Sciatic nerve (tissue), 2 donors: ENCODE measurements at regions not wholly inside any gene's neighbourhood (a gene's known extent, or its start where the extent isn't known, plus 50 kb on each side); places are given as distances from the start of the nearest gene placed in this dataset.
"Not testable (repeated sequence)": the region's sequence is repeated elsewhere in the genome, so short reads cannot be mapped to it uniquely, and the experiment has no call there.

ENCODE experiments used
- ATAC-seq: fragments of 200-7000 bp; cut with Tn5 transposase; one replicate; pipeline ENCODE4 v1.9.1; 2020; ENCODE audit warnings: mild to moderate bottlenecking, moderate library complexity
- DNase-seq: peaks from one replicate; pipeline ENCODE4 v3.0.0-alpha.2; 2020; ENCODE audit warnings: low spot score
- intact Hi-C: fragments of 100-400 bp; cut with DNase I; formaldehyde crosslinking; loops from one replicate; pipeline ENCODE4 v1.14.2; 2022
- donor health status: DM: no; HTN: no; CAD: no.
- donor health status: DM: no; HTN: no; CAD: no.

GRCh38 chr13:86906127-86906874, 764.9 kb upstream of the SLITRK5 start:
- no peak for ATAC-seq
- intact Hi-C loops: no loop called here
- no peak for DNase-seq

GRCh38 chr13:86907156-86907555, 764.0 kb upstream of the SLITRK5 start:
- no peak for ATAC-seq
- DNase-seq: no peak
- intact Hi-C loops: no loop called here

GRCh38 chr13:86909318-86909717, 761.9 kb upstream of the SLITRK5 start:
- no peak for DNase-seq
- ATAC-seq: no peak
- intact Hi-C loops: no loop called here

GRCh38 chr13:86914757-86915156, 756.4 kb upstream of the SLITRK5 start:
- DNase-seq: no peak
- intact Hi-C loops: no loop called here
- no peak for ATAC-seq

GRCh38 chr13:86917438-86917837, 753.7 kb upstream of the SLITRK5 start:
- intact Hi-C loops, DNase-seq, ATAC-seq: not testable (repeated sequence)

- ATAC-seq (no peak), DNase-seq (no peak)
- intact Hi-C loops: no loop called here
These were observed 752.5 kb upstream of the SLITRK5 start for GRCh38 chr13:86918682-86919081.

- intact Hi-C loops: no loop called here
- no peak for ATAC-seq
- DNase-seq: no peak
These were observed 750.2 kb upstream of the SLITRK5 start for GRCh38 chr13:86920961-86921360.

GRCh38 chr13:86922936-86923335, 748.2 kb upstream of the SLITRK5 start:
- ATAC-seq: no peak
- intact Hi-C loops: no loop called here

GRCh38 chr13:86926916-86927315, 744.3 kb upstream of the SLITRK5 start:
- intact Hi-C loops, ATAC-seq: not testable (repeated sequence)

More at GRCh38 chr13:86922936-86923335, 748.2 kb upstream of the SLITRK5 start:
- no peak for DNase-seq

GRCh38 chr13:86932776-86933334, 738.3 kb upstream of the SLITRK5 start:
- intact Hi-C loops: no loop called here
- DNase-seq (no peak), ATAC-seq (no peak)

More at GRCh38 chr13:86926916-86927315, 744.3 kb upstream of the SLITRK5 start:
- DNase-seq: not testable (repeated sequence)

- intact Hi-C loops: no loop called here
- no peak for DNase-seq
- no peak for ATAC-seq
These were observed 737.5 kb upstream of the SLITRK5 start for GRCh38 chr13:86933676-86934075.

- no peak for ATAC-seq
- DNase-seq: no peak
- intact Hi-C loops: no loop called here
These were observed 733.9 kb upstream of the SLITRK5 start for GRCh38 chr13:86937316-86937715.

- ATAC-seq (no peak), DNase-seq (no peak)
- intact Hi-C loops: no loop called here
These were observed 725.6 kb upstream of the SLITRK5 start for GRCh38 chr13:86945584-86945983.

GRCh38 chr13:86946734-86947133, 724.4 kb upstream of the SLITRK5 start:
- DNase-seq (no peak), ATAC-seq (no peak)
- intact Hi-C loops: no loop called here

GRCh38 chr13:86954341-86954740, 716.8 kb upstream of the SLITRK5 start:
- ATAC-seq (no peak), DNase-seq (no peak)
- intact Hi-C loops: no loop called here

GRCh38 chr13:86960876-86961275, 710.3 kb upstream of the SLITRK5 start:
- intact Hi-C loops: no loop called here
- ATAC-seq (no peak), DNase-seq (no peak)

GRCh38 chr13:86974251-86974994, 696.7 kb upstream of the SLITRK5 start:
- no peak for DNase-seq
- intact Hi-C loops: no loop called here
- no peak for ATAC-seq

GRCh38 chr13:86974995-86975328, 696.2 kb upstream of the SLITRK5 start:
- no peak for ATAC-seq
- no peak for DNase-seq
- intact Hi-C loops: no loop called here

GRCh38 chr13:86976521-86977324, 694.4 kb upstream of the SLITRK5 start:
- ATAC-seq (no peak), DNase-seq (no peak)
- intact Hi-C loops: no loop called here
